KMS-11 (cell line): ENCODE measurements at regions not wholly inside any gene's neighbourhood (a gene's known extent, or its start where the extent isn't known, plus 50 kb on each side); places are given as distances from the start of the nearest gene placed in this dataset.

Source experiments
- H2AFZ ChIP-seq: fragments of 200-600 bp; sonication (generic); 2 replicates; pipeline ENCODE4 v1.6.1; 2016; ENCODE audit warnings: antibody characterized with exemption, mixed run types, low read depth
- H3K27ac ChIP-seq: fragments of 200-600 bp; sonication (generic); 2 replicates; pipeline ENCODE4 v1.6.1; 2016; ENCODE audit warnings: mild to moderate bottlenecking, mixed run types
- H3K27me3 ChIP-seq: fragments of 200-600 bp; sonication (generic); 2 replicates; pipeline ENCODE4 v1.6.1; 2017; ENCODE audit warnings: mild to moderate bottlenecking, low read depth, mixed run types, moderate library complexity; ENCODE audit not compliant: insufficient read depth
- H3K36me3 ChIP-seq: fragments of 200-600 bp; sonication (generic); 2 replicates; pipeline ENCODE4 v1.6.1; 2017; ENCODE audit warnings: mild to moderate bottlenecking, mixed run types; ENCODE audit not compliant: insufficient read depth
- H3K4me1 ChIP-seq: fragments of 200-600 bp; sonication (generic); 2 replicates; pipeline ENCODE4 v1.6.1; 2016; ENCODE audit warnings: mild to moderate bottlenecking, low read depth, mixed run types; ENCODE audit not compliant: poor library complexity, severe bottlenecking
- H3K4me2 ChIP-seq: fragments of 200-600 bp; sonication (generic); 2 replicates; pipeline ENCODE4 v1.7.0; 2016; ENCODE audit warnings: mild to moderate bottlenecking, mixed run types
- H3K4me3 ChIP-seq: fragments of 200-600 bp; sonication (generic); IDR thresholded peaks from 2 replicates; pipeline ENCODE4 v1.6.1; 2017; ENCODE audit warnings: low read depth, low read length, mixed read lengths; ENCODE audit not compliant: insufficient read depth
- H3K79me2 ChIP-seq: fragments of 200-600 bp; sonication (generic); 2 replicates; pipeline ENCODE4 v1.6.1; 2016; ENCODE audit warnings: low read depth, mixed run types; ENCODE audit not compliant: insufficient read depth
- H3K9ac ChIP-seq: fragments of 200-600 bp; sonication (generic); 2 replicates; pipeline ENCODE4 v1.6.1; 2016; ENCODE audit warnings: mild to moderate bottlenecking, mixed run types
- H4K20me1 ChIP-seq: fragments of 200-600 bp; sonication (generic); 2 replicates; pipeline ENCODE4 v1.6.1; 2016; ENCODE audit warnings: mild to moderate bottlenecking, mixed run types; ENCODE audit not compliant: insufficient read depth
- CTCF ChIP-seq: fragments of 200-600 bp; sonication (generic); conservative IDR thresholded peaks from 2 replicates; pipeline ENCODE4 v1.6.1; 2017; ENCODE audit warnings: low read depth, mild to moderate bottlenecking, antibody characterized with exemption, low read length, moderate library complexity, mixed read lengths

GRCh38 chr9:27870404-27870803 is 297.1 kb upstream of the C9orf72 start:
- no peak for TF ChIP-seq CTCF
- no peak overlapping the region for H2AFZ ChIP-seq
- no peaks in the 10 kb centered on the region for H3K79me2 ChIP-seq
- H3K36me3 ChIP-seq, result no peaks in the 10 kb centered on the region
- no peak overlapping the region for H3K4me3 ChIP-seq
- no peaks in the 10 kb centered on the region for H3K27me3 ChIP-seq
- no peaks in the 10 kb centered on the region for H3K4me1 ChIP-seq
- H4K20me1 ChIP-seq, result no peaks in the 10 kb centered on the region
- H3K9ac ChIP-seq, result no peak overlapping the region
- H3K4me2 ChIP-seq, result no peak overlapping the region
- no peak overlapping the region for H3K27ac ChIP-seq

GRCh38 chr9:27880156-27880555 is 306.9 kb upstream of the C9orf72 start:
- Histone ChIP-seq H2AFZ (no peak overlapping the region), H3K4me3 (no peak overlapping the region), H3K27ac (no peak overlapping the region), H3K79me2 (no peaks in the 10 kb centered on the region), H4K20me1 (no peaks in the 10 kb centered on the region), H3K27me3 (no peaks in the 10 kb centered on the region), H3K4me1 (no peaks in the 10 kb centered on the region), H3K36me3 (no peaks in the 10 kb centered on the region), H3K4me2 (no peak overlapping the region), H3K9ac (no peak overlapping the region)
- no peak for TF ChIP-seq CTCF

GRCh38 chr9:27880635-27881034 is 307.4 kb upstream of the C9orf72 start:
- Histone ChIP-seq H3K79me2 (no peaks in the 10 kb centered on the region), H2AFZ (no peak overlapping the region), H3K4me3 (no peak overlapping the region), H3K27me3 (no peaks in the 10 kb centered on the region), H3K9ac (no peak overlapping the region), H3K27ac (no peak overlapping the region), H3K4me2 (no peak overlapping the region), H3K4me1 (no peaks in the 10 kb centered on the region), H3K36me3 (no peaks in the 10 kb centered on the region), H4K20me1 (no peaks in the 10 kb centered on the region)
- TF ChIP-seq CTCF, result no peak

- Histone ChIP-seq H3K4me2 (no peak overlapping the region), H3K4me1 (no peaks in the 10 kb centered on the region), H3K27me3 (no peaks in the 10 kb centered on the region), H4K20me1 (no peaks in the 10 kb centered on the region), H3K4me3 (no peak overlapping the region), H3K9ac (no peak overlapping the region), H3K27ac (no peak overlapping the region), H3K36me3 (no peaks in the 10 kb centered on the region), H2AFZ (no peak overlapping the region), H3K79me2 (no peaks in the 10 kb centered on the region)
- peak; percentile 76 for TF ChIP-seq CTCF
Observed at GRCh38 chr9:27888661-27889295, 315.5 kb upstream of the C9orf72 start.
